ENCODE measurements at regions not wholly inside any gene's neighbourhood (a gene's known extent, or its start where the extent isn't known, plus 50 kb on each side); places are given as distances from the start of the nearest gene placed in this dataset.
A peak's percentile ranks its signal among the peaks of the same experiment; 100 is the strongest.

- Histone ChIP-seq H3K27me3 (ENCODE audit: control insufficient read depth, extremely low read depth, insufficient read depth, low read length) (no peaks in the 10 kb centered on the region), H3K9me1 (ENCODE audit: control insufficient read depth, extremely low read depth, insufficient read depth, low read length) (no peaks in the 10 kb centered on the region), H4K20me1 (ENCODE audit: control insufficient read depth, extremely low read depth, insufficient read depth, low read length) (no peaks in the 10 kb centered on the region), H3K79me2 (ENCODE audit: control insufficient read depth, insufficient read depth, low read length) (no peaks in the 10 kb centered on the region), H3K36me3 (ENCODE audit: control insufficient read depth in 2 of 2, extremely low read depth in 1 of 2, insufficient read depth in 2 of 2, low read length in 2 of 2) (no peaks in the 10 kb centered on the region), H3K9me3 (ENCODE audit: control insufficient read depth, low read depth, low read length) (no peaks in the 10 kb centered on the region), H3K9ac (ENCODE audit: control insufficient read depth, extremely low read depth, insufficient read depth, low read length) (no peak overlapping the region), H3K27ac (ENCODE audit: control insufficient read depth, insufficient read depth, low read length) (no peak overlapping the region), H3K4me1 (ENCODE audit: control insufficient read depth, extremely low read depth, insufficient read depth, low read length) (peaks cover 8% of the 10 kb centered on the region), H2AFZ (ENCODE audit: control insufficient read depth, low read length) (no peak overlapping the region), H3K4me3 (ENCODE audit: control insufficient read depth in 2 of 3, extremely low read depth in 1 of 3, insufficient read depth in 2 of 3, low read depth in 1 of 3, low read length in 3 of 3) (no peak overlapping the region), H3K4me2 (ENCODE audit: control insufficient read depth, extremely low read depth, insufficient read depth, low read depth, low read length) (no peak overlapping the region)
- no peak for TF ChIP-seq EZH2 (IDR thresholded peaks at IDR 0.05; ENCODE audit: low read length)
- no peak for TF ChIP-seq CTCF (optimal IDR thresholded peaks at IDR 0.05 in 1 of 3, IDR thresholded peaks at IDR 0.05 in 1 of 3, conservative IDR thresholded peaks at IDR 0.05 in 1 of 3; ENCODE audit: extremely low read depth in 1 of 3, insufficient read depth in 2 of 3, low read length in 3 of 3)
- dilution Hi-C loops (cut with MboI; ENCODE audit: extremely low pct_ligation_motif_present, low sequenced_read_pairs), result no loop called here
- DNase-seq (ENCODE audit: low read depth, low spot score) (no peak), FAIRE-seq (no peak)
Measured at GRCh38 chrX:69564665-69565064, 51.2 kb upstream of the EDA start.

GRCh38 chrX:69565247-69565815, 50.6 kb upstream of the EDA start:
- Histone ChIP-seq H3K9me3 (ENCODE audit: control insufficient read depth, low read depth, low read length) (no peaks in the 10 kb centered on the region), H4K20me1 (ENCODE audit: control insufficient read depth, extremely low read depth, insufficient read depth, low read length) (no peaks in the 10 kb centered on the region), H3K9me1 (ENCODE audit: control insufficient read depth, extremely low read depth, insufficient read depth, low read length) (no peaks in the 10 kb centered on the region), H2AFZ (ENCODE audit: control insufficient read depth, low read length) (no peak overlapping the region), H3K4me1 (ENCODE audit: control insufficient read depth, extremely low read depth, insufficient read depth, low read length) (peaks cover 8% of the 10 kb centered on the region), H3K36me3 (ENCODE audit: control insufficient read depth in 2 of 2, extremely low read depth in 1 of 2, insufficient read depth in 2 of 2, low read length in 2 of 2) (no peaks in the 10 kb centered on the region), H3K27me3 (ENCODE audit: control insufficient read depth, extremely low read depth, insufficient read depth, low read length) (no peaks in the 10 kb centered on the region), H3K79me2 (ENCODE audit: control insufficient read depth, insufficient read depth, low read length) (no peaks in the 10 kb centered on the region), H3K4me2 (ENCODE audit: control insufficient read depth, extremely low read depth, insufficient read depth, low read depth, low read length) (peak overlapping the region; percentile 27), H3K9ac (ENCODE audit: control insufficient read depth, extremely low read depth, insufficient read depth, low read length) (no peak overlapping the region), H3K27ac (ENCODE audit: control insufficient read depth, insufficient read depth, low read length) (no peak overlapping the region), H3K4me3 (ENCODE audit: control insufficient read depth in 2 of 3, extremely low read depth in 1 of 3, insufficient read depth in 2 of 3, low read depth in 1 of 3, low read length in 3 of 3) (no peak overlapping the region)
- TF ChIP-seq CTCF (optimal IDR thresholded peaks at IDR 0.05 in 1 of 3, IDR thresholded peaks at IDR 0.05 in 1 of 3, conservative IDR thresholded peaks at IDR 0.05 in 1 of 3; ENCODE audit: extremely low read depth in 1 of 3, insufficient read depth in 2 of 3, low read length in 3 of 3), result no peak
- no peak for TF ChIP-seq EZH2 (IDR thresholded peaks at IDR 0.05; ENCODE audit: low read length)
- DNase-seq (ENCODE audit: low read depth, low spot score), result no peak
- no peak for FAIRE-seq
- dilution Hi-C loops (cut with MboI; ENCODE audit: extremely low pct_ligation_motif_present, low sequenced_read_pairs), result no loop called here
